Muscle layer of duodenum (tissue), 2 donors: ENCODE measurements at regions not wholly inside any gene's neighbourhood (a gene's known extent, or its start where the extent isn't known, plus 50 kb on each side); places are given as distances from the start of the nearest gene placed in this dataset.

Experiments
- H3K27ac ChIP-seq: one replicate; pipeline ENCODE4 v1.7.0; 2013; ENCODE audit warnings: mild to moderate bottlenecking, low read length
- H3K27me3 ChIP-seq: one replicate; pipeline ENCODE4 v1.7.0; 2013; ENCODE audit warnings: low read depth, mild to moderate bottlenecking, control low read depth, low read length
- H3K36me3 ChIP-seq, 2 donors: one replicate each; pipeline ENCODE4 v1.7.0; 2013; ENCODE audit warnings: low read length in 2 of 2, control low read depth in 1 of 2, mild to moderate bottlenecking in 1 of 2; ENCODE audit not compliant: insufficient read depth in 2 of 2, control insufficient read depth in 1 of 2
- H3K4me1 ChIP-seq, 2 donors: one replicate each; pipeline ENCODE4 v1.7.0; 2013; ENCODE audit warnings: low read length in 2 of 2, mild to moderate bottlenecking in 2 of 2, control low read depth in 1 of 2, moderate library complexity in 1 of 2; ENCODE audit not compliant: insufficient read depth in 2 of 2, control insufficient read depth in 1 of 2
- H3K4me3 ChIP-seq, 2 donors: one replicate each; pipeline ENCODE4 v1.7.0; 2013; ENCODE audit warnings: low read length in 2 of 2, low read depth in 1 of 2, mild to moderate bottlenecking in 1 of 2
- H3K9me3 ChIP-seq, 2 donors: one replicate each; pipeline ENCODE4 v1.7.0; 2013; ENCODE audit warnings: low read length in 2 of 2, control low read depth in 1 of 2, mild to moderate bottlenecking in 1 of 2; ENCODE audit not compliant: control insufficient read depth in 1 of 2
- donor health status: healthy.

GRCh38 chr5:172568308-172568910 lies 72.7 kb upstream of the NEURL1B start:
- no peaks in the 10 kb centered on the region for H3K27me3 ChIP-seq
- peaks cover 3 to 5% of the 10 kb centered on the region in 2 donors for H3K4me1 ChIP-seq
- H3K4me3 ChIP-seq = no peak overlapping the region
- no peaks in the 10 kb centered on the region for H3K9me3 ChIP-seq
- H3K27ac ChIP-seq = no peak overlapping the region
- no peaks in the 10 kb centered on the region for H3K36me3 ChIP-seq

- Histone ChIP-seq H3K4me1 (peaks cover 3 to 5% of the 10 kb centered on the region in 2 donors), H3K27me3 (no peaks in the 10 kb centered on the region), H3K36me3 (no peaks in the 10 kb centered on the region), H3K27ac (no peak overlapping the region), H3K9me3 (no peaks in the 10 kb centered on the region), H3K4me3 (no peak overlapping the region)
Measured at GRCh38 chr5:172567843-172568242, 73.2 kb upstream of the NEURL1B start.

GRCh38 chr5:172567294-172567693 lies 73.8 kb upstream of the NEURL1B start:
- Histone ChIP-seq H3K9me3 (no peaks in the 10 kb centered on the region), H3K27me3 (no peaks in the 10 kb centered on the region), H3K4me1 (peaks cover 3 to 5% of the 10 kb centered on the region in 2 donors), H3K36me3 (no peaks in the 10 kb centered on the region), H3K4me3 (no peak overlapping the region), H3K27ac (no peak overlapping the region)

- Histone ChIP-seq H3K4me3 (no peak overlapping the region), H3K27me3 (no peaks in the 10 kb centered on the region), H3K36me3 (no peaks in the 10 kb centered on the region), H3K9me3 (no peaks in the 10 kb centered on the region), H3K27ac (no peak overlapping the region), H3K4me1 (peaks cover 3 to 5% of the 10 kb centered on the region in 2 donors)
Measured at GRCh38 chr5:172565931-172566665, 75.0 kb upstream of the NEURL1B start.

GRCh38 chr5:172565455-172565854 lies 75.6 kb upstream of the NEURL1B start:
- peaks cover 2 to 3% of the 10 kb centered on the region in 2 donors for H3K4me1 ChIP-seq
- H3K36me3 ChIP-seq = no peaks in the 10 kb centered on the region
- H3K27me3 ChIP-seq = no peaks in the 10 kb centered on the region
- H3K9me3 ChIP-seq = no peaks in the 10 kb centered on the region
- no peak overlapping the region for H3K27ac ChIP-seq
- no peak overlapping the region for H3K4me3 ChIP-seq

- no peaks in the 10 kb centered on the region for H3K27me3 ChIP-seq
- H3K4me1 ChIP-seq = peaks cover 0 to 3% of the 10 kb centered on the region in 2 donors
- H3K27ac ChIP-seq = no peak overlapping the region
- H3K4me3 ChIP-seq = no peak overlapping the region
- H3K36me3 ChIP-seq = no peaks in the 10 kb centered on the region
- H3K9me3 ChIP-seq = no peaks in the 10 kb centered on the region
Measured at GRCh38 chr5:172564883-172565282, 76.2 kb upstream of the NEURL1B start.

GRCh38 chr5:172564188-172564587 lies 76.9 kb upstream of the NEURL1B start:
- Histone ChIP-seq H3K4me1 (no peaks in the 10 kb centered on the region), H3K27ac (no peak overlapping the region), H3K4me3 (no peak overlapping the region), H3K9me3 (no peaks in the 10 kb centered on the region), H3K36me3 (no peaks in the 10 kb centered on the region), H3K27me3 (no peaks in the 10 kb centered on the region)

- Histone ChIP-seq H3K27me3 (no peaks in the 10 kb centered on the region), H3K36me3 (no peaks in the 10 kb centered on the region), H3K9me3 (no peaks in the 10 kb centered on the region), H3K27ac (no peak overlapping the region), H3K4me3 (no peak overlapping the region), H3K4me1 (peaks cover 0 to 14% of the 10 kb centered on the region in 2 donors)
Measured at GRCh38 chr5:172562443-172562842, 78.6 kb upstream of the NEURL1B start.

GRCh38 chr5:172561151-172561550 lies 79.9 kb upstream of the NEURL1B start:
- H3K4me3 ChIP-seq = no peak overlapping the region
- no peaks in the 10 kb centered on the region for H3K36me3 ChIP-seq
- H3K27me3 ChIP-seq = no peaks in the 10 kb centered on the region
- H3K4me1 ChIP-seq = peaks cover 6 to 27% of the 10 kb centered on the region in 2 donors
- H3K9me3 ChIP-seq = no peaks in the 10 kb centered on the region
- H3K27ac ChIP-seq = no peak overlapping the region

- Histone ChIP-seq H3K4me1 (peaks cover 6 to 44% of the 10 kb centered on the region in 2 donors), H3K27ac (no peak overlapping the region), H3K4me3 (no peak overlapping the region)
Measured at GRCh38 chr5:172559004-172559932, 81.8 kb upstream of the NEURL1B start.

More at GRCh38 chr5:172559004-172559932, 81.8 kb upstream of the NEURL1B start:
- Histone ChIP-seq H3K36me3 (no peaks in the 10 kb centered on the region), H3K9me3 (no peaks in the 10 kb centered on the region), H3K27me3 (no peaks in the 10 kb centered on the region)
